ENCODE measurements at regions not wholly inside any gene's neighbourhood (a gene's known extent, or its start where the extent isn't known, plus 50 kb on each side); places are given as distances from the start of the nearest gene placed in this dataset.

GRCh38 chr7:110168010-110168409 lies 922.9 kb upstream of the LRRN3 start:
- DNase-seq (ENCODE audit: low spot score in 2 of 2) = no peak
- FAIRE-seq = no peak

- DNase-seq (ENCODE audit: low spot score in 2 of 2) (no peak), FAIRE-seq (no peak)
Observed at GRCh38 chr7:110170841-110171240, 920.1 kb upstream of the LRRN3 start.

- FAIRE-seq (no peak), DNase-seq (ENCODE audit: low spot score in 2 of 2) (no peak)
Observed at GRCh38 chr7:110177463-110177862, 913.5 kb upstream of the LRRN3 start.

- DNase-seq (ENCODE audit: low spot score in 2 of 2) = no peak
- FAIRE-seq = no peak
Observed at GRCh38 chr7:110179037-110179436, 911.9 kb upstream of the LRRN3 start.

GRCh38 chr7:110181768-110182167 lies 909.2 kb upstream of the LRRN3 start:
- DNase-seq (ENCODE audit: low spot score in 2 of 2) (no peak), FAIRE-seq (no peak)

- DNase-seq (ENCODE audit: low spot score in 2 of 2) (no peak), FAIRE-seq (no peak)
Observed at GRCh38 chr7:110186334-110186733, 904.6 kb upstream of the LRRN3 start.

GRCh38 chr7:110187877-110188554 lies 902.9 kb upstream of the LRRN3 start:
- DNase-seq (ENCODE audit: low spot score in 2 of 2) (no peak), FAIRE-seq (no peak)

- FAIRE-seq (no peak), DNase-seq (ENCODE audit: low spot score in 2 of 2) (no peak)
Observed at GRCh38 chr7:110204527-110204926, 886.4 kb upstream of the LRRN3 start.

- FAIRE-seq (no peak), DNase-seq (ENCODE audit: low spot score in 2 of 2) (no peak)
Observed at GRCh38 chr7:110205899-110206298, 885.0 kb upstream of the LRRN3 start.

- DNase-seq (ENCODE audit: low spot score in 2 of 2) (no peak), FAIRE-seq (no peak)
Observed at GRCh38 chr7:110209884-110210283, 881.0 kb upstream of the LRRN3 start.

- no peak for FAIRE-seq
- no peak for DNase-seq (ENCODE audit: low spot score in 2 of 2)
Observed at GRCh38 chr7:110210941-110211608, 879.9 kb upstream of the LRRN3 start.

GRCh38 chr7:110224643-110225042 lies 866.3 kb upstream of the LRRN3 start:
- FAIRE-seq (no peak), DNase-seq (ENCODE audit: low spot score in 2 of 2) (no peak)

GRCh38 chr7:110246118-110246517 lies 844.8 kb upstream of the LRRN3 start:
- FAIRE-seq = no peak
- DNase-seq (ENCODE audit: low spot score in 2 of 2) = no peak

GRCh38 chr7:110253093-110253492 lies 837.8 kb upstream of the LRRN3 start:
- no peak for FAIRE-seq
- no peak for DNase-seq (ENCODE audit: low spot score in 2 of 2)

- DNase-seq (ENCODE audit: low spot score in 2 of 2) = no peak
- FAIRE-seq = no peak
Observed at GRCh38 chr7:110257673-110258072, 833.3 kb upstream of the LRRN3 start.

GRCh38 chr7:110262251-110262650 lies 828.7 kb upstream of the LRRN3 start:
- no peak for DNase-seq (ENCODE audit: low spot score in 2 of 2)

GRCh38 chr7:110264288-110264687 lies 826.6 kb upstream of the LRRN3 start:
- no peak for DNase-seq (ENCODE audit: low spot score in 2 of 2)
- no peak for FAIRE-seq

More at GRCh38 chr7:110262251-110262650, 828.7 kb upstream of the LRRN3 start:
- FAIRE-seq = no peak

- FAIRE-seq = no peak
- DNase-seq (ENCODE audit: low spot score in 2 of 2) = no peak
Observed at GRCh38 chr7:110281362-110281761, 809.6 kb upstream of the LRRN3 start.

- FAIRE-seq = no peak
- no peak for DNase-seq (ENCODE audit: low spot score in 2 of 2)
Observed at GRCh38 chr7:110283056-110283455, 807.9 kb upstream of the LRRN3 start.

GRCh38 chr7:110291430-110291829 lies 799.5 kb upstream of the LRRN3 start:
- FAIRE-seq = no peak
- no peak for DNase-seq (ENCODE audit: low spot score in 2 of 2)

GRCh38 chr7:110296321-110296720 lies 794.6 kb upstream of the LRRN3 start:
- no peak for DNase-seq (ENCODE audit: low spot score in 2 of 2)
- FAIRE-seq = no peak

GRCh38 chr7:110307776-110308175 lies 783.2 kb upstream of the LRRN3 start:
- DNase-seq (ENCODE audit: low spot score in 2 of 2) (no peak), FAIRE-seq (no peak)
